ENCODE measurements at regions not wholly inside any gene's neighbourhood (a gene's known extent, or its start where the extent isn't known, plus 50 kb on each side); places are given as distances from the start of the nearest gene placed in this dataset.

DNA sequence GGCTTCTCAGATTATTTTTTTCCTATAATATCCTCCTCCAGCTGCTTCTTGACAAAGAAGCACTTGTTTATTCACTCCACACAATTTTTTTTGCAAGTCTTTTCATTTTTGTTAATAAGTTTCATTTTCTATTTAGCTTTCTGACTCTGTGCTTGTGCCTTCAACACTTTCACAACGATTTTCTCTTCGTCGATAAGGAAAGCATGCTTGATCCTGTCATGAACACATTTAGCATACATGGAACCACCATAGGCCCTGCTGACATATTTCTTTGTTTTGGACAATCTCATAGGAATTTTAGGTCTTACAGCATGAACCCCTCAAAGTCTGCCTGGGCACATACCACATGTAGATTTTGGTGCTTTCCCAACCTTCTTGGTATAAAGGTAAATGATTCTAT lies 346.0 kb downstream of the KCNRG start:
- no peak for ATAC-seq
- TF ChIP-seq, protein P1, sequence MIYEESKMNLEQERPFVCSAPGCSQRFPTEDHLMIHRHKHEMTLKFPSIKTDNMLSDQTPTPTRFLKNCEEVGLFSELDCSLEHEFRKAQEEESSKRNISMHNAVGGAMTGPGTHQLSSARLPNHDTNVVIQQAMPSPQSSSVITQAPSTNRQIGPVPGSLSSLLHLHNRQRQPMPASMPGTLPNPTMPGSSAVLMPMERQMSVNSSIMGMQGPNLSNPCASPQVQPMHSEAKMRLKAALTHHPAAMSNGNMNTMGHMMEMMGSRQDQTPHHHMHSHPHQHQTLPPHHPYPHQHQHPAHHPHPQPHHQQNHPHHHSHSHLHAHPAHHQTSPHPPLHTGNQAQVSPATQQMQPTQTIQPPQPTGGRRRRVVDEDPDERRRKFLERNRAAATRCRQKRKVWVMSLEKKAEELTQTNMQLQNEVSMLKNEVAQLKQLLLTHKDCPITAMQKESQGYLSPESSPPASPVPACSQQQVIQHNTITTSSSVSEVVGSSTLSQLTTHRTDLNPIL (CRISPR knock-in tag; IDR thresholded peaks at IDR 0.05; ENCODE audit: low read depth) = no peak
- no peak for TF ChIP-seq OSR1 (CRISPR knock-in tag; IDR thresholded peaks at IDR 0.05)
- TF ChIP-seq ZNF8 (CRISPR knock-in tag; IDR thresholded peaks at IDR 0.05) = no peak
- no peak for TF ChIP-seq SNAI2 (CRISPR knock-in tag; IDR thresholded peaks at IDR 0.05)
- no peak for TF ChIP-seq BACH2 (CRISPR knock-in tag; IDR thresholded peaks at IDR 0.05; ENCODE audit: borderline replicate concordance)
- TF ChIP-seq, protein P2, sequence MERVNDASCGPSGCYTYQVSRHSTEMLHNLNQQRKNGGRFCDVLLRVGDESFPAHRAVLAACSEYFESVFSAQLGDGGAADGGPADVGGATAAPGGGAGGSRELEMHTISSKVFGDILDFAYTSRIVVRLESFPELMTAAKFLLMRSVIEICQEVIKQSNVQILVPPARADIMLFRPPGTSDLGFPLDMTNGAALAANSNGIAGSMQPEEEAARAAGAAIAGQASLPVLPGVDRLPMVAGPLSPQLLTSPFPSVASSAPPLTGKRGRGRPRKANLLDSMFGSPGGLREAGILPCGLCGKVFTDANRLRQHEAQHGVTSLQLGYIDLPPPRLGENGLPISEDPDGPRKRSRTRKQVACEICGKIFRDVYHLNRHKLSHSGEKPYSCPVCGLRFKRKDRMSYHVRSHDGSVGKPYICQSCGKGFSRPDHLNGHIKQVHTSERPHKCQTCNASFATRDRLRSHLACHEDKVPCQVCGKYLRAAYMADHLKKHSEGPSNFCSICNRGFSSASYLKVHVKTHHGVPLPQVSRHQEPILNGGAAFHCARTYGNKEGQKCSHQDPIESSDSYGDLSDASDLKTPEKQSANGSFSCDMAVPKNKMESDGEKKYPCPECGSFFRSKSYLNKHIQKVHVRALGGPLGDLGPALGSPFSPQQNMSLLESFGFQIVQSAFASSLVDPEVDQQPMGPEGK (CRISPR knock-in tag; IDR thresholded peaks at IDR 0.05; ENCODE audit: borderline replicate concordance) = no peak
- TF ChIP-seq, protein P3, sequence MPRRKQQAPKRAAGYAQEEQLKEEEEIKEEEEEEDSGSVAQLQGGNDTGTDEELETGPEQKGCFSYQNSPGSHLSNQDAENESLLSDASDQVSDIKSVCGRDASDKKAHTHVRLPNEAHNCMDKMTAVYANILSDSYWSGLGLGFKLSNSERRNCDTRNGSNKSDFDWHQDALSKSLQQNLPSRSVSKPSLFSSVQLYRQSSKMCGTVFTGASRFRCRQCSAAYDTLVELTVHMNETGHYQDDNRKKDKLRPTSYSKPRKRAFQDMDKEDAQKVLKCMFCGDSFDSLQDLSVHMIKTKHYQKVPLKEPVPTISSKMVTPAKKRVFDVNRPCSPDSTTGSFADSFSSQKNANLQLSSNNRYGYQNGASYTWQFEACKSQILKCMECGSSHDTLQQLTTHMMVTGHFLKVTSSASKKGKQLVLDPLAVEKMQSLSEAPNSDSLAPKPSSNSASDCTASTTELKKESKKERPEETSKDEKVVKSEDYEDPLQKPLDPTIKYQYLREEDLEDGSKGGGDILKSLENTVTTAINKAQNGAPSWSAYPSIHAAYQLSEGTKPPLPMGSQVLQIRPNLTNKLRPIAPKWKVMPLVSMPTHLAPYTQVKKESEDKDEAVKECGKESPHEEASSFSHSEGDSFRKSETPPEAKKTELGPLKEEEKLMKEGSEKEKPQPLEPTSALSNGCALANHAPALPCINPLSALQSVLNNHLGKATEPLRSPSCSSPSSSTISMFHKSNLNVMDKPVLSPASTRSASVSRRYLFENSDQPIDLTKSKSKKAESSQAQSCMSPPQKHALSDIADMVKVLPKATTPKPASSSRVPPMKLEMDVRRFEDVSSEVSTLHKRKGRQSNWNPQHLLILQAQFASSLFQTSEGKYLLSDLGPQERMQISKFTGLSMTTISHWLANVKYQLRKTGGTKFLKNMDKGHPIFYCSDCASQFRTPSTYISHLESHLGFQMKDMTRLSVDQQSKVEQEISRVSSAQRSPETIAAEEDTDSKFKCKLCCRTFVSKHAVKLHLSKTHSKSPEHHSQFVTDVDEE (CRISPR knock-in tag; IDR thresholded peaks at IDR 0.05) = no peak
- TF ChIP-seq, protein P4, sequence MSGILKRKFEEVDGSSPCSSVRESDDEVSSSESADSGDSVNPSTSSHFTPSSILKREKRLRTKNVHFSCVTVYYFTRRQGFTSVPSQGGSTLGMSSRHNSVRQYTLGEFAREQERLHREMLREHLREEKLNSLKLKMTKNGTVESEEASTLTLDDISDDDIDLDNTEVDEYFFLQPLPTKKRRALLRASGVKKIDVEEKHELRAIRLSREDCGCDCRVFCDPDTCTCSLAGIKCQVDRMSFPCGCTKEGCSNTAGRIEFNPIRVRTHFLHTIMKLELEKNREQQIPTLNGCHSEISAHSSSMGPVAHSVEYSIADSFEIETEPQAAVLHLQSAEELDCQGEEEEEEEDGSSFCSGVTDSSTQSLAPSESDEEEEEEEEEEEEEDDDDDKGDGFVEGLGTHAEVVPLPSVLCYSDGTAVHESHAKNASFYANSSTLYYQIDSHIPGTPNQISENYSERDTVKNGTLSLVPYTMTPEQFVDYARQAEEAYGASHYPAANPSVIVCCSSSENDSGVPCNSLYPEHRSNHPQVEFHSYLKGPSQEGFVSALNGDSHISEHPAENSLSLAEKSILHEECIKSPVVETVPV (CRISPR knock-in tag; IDR thresholded peaks at IDR 0.05) = no peak
- TF ChIP-seq ARNTL (CRISPR knock-in tag; IDR thresholded peaks at IDR 0.05; ENCODE audit: borderline replicate concordance, low read depth) = no peak
- TF ChIP-seq ESRRG (CRISPR knock-in tag; IDR thresholded peaks at IDR 0.05) = no peak
- TF ChIP-seq RARB (CRISPR knock-in tag; IDR thresholded peaks at IDR 0.05) = no peak
- no peak for TF ChIP-seq ZC3H10 (CRISPR knock-in tag; IDR thresholded peaks at IDR 0.05)

DNA sequence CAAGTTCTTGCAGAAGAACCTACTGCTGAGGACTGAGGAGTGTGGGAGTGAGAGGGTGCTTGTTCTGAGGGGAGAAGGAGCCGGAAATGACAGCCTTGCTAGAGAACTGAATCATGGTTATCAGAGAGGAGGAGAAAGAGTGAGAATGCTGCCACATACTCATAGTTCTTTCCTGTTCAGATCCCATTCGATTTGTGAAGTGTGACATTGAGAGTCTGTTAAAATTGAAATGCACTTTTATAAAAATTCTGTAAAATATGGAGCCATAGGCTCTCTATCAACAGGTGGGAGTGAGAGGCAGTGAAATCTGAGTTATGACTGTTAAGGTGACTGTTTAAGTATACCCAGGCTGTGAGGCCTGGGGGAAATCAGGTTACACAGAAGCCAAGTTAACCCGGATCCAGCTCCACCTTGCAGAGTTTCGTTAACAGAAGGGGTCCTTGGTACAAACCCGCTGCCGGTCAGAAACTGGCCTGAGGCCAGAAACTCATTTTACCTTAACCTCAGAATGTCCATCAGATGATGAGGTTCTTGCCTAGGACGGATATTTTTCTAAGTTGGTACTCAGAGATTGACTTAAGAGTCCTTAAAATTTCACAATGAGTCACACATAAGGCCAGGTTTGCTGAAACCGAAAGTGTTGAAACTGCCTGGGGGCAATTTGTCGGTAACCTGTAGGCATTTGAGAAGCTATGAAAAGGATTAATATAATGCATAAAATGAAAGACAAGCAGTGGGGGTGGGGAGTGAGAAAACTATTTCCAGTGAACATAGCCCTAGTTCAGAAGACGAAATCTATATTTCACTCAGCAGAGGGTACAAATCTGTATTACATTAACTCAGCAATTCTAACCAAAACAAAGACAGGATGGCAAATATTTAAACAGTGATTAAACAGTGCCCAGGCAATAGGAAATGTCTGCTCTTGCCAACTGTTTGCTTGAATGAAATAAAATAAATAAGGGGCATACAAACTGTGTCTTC lies 350.5 kb downstream of the KCNRG start:
- ATAC-seq = no peak
- TF ChIP-seq BACH2 (CRISPR knock-in tag; IDR thresholded peaks at IDR 0.05; ENCODE audit: borderline replicate concordance) = no peak
- TF ChIP-seq GLIS3 (CRISPR knock-in tag; IDR thresholded peaks at IDR 0.05) = no peak
- TF ChIP-seq ZC3H10 (CRISPR knock-in tag; IDR thresholded peaks at IDR 0.05) = no peak
- TF ChIP-seq PPARA (CRISPR knock-in tag; IDR thresholded peaks at IDR 0.05; ENCODE audit: borderline replicate concordance) = no peak
- no peak for TF ChIP-seq ZNF8 (CRISPR knock-in tag; IDR thresholded peaks at IDR 0.05)
- no peak for TF ChIP-seq OSR1 (CRISPR knock-in tag; IDR thresholded peaks at IDR 0.05)
- TF ChIP-seq TOX (CRISPR knock-in tag; IDR thresholded peaks at IDR 0.05; ENCODE audit: borderline replicate concordance) = no peak
- TF ChIP-seq ZNF70 (CRISPR knock-in tag; IDR thresholded peaks at IDR 0.05) = no peak
- no peak for TF ChIP-seq RARB (CRISPR knock-in tag; IDR thresholded peaks at IDR 0.05)
- no peak for TF ChIP-seq ARNTL (CRISPR knock-in tag; IDR thresholded peaks at IDR 0.05; ENCODE audit: borderline replicate concordance, low read depth)
- TF ChIP-seq TCF4 (CRISPR knock-in tag; IDR thresholded peaks at IDR 0.05; ENCODE audit: borderline replicate concordance) = no peak
- TF ChIP-seq ESRRG (CRISPR knock-in tag; IDR thresholded peaks at IDR 0.05) = no peak
- TF ChIP-seq, protein P1 (CRISPR knock-in tag; IDR thresholded peaks at IDR 0.05; ENCODE audit: low read depth) = no peak
- TF ChIP-seq, protein P4 (CRISPR knock-in tag; IDR thresholded peaks at IDR 0.05) = no peak
- TF ChIP-seq ZFP30 (CRISPR knock-in tag; IDR thresholded peaks at IDR 0.05) = no peak
- no peak for TF ChIP-seq ZFP3 (CRISPR knock-in tag; IDR thresholded peaks at IDR 0.05)

All from SK-N-SH treated with all-trans-retinoic acid at 6 μM for 48 hours (cell line).